SK-N-SH treated with all-trans-retinoic acid at 6 μM for 48 hours (cell line): ENCODE measurements at regions not wholly inside any gene's neighbourhood (a gene's known extent, or its start where the extent isn't known, plus 50 kb on each side); places are given as distances from the start of the nearest gene placed in this dataset.
"Not testable (repeated sequence)": the region's sequence is repeated elsewhere in the genome, so short reads cannot be mapped to it uniquely, and the experiment has no call there.

ENCODE experiments used
- ATAC-seq: fragments of 200-7000 bp; cut with Tn5 transposase; 3 replicates; pipeline ENCODE4 v1.9.1; 2020; ENCODE audit warnings: mild to moderate bottlenecking, moderate library complexity
- ARNTL ChIP-seq: fragments of 450-650 bp; formaldehyde crosslinking; IDR thresholded peaks from 2 replicates; pipeline ENCODE4 v1.5.0; 2020; ENCODE audit warnings: low read depth, mild to moderate bottlenecking, moderate library complexity, borderline replicate concordance
- BACH2 ChIP-seq: fragments of 250-450 bp; sonication (Bioruptor Pico); IDR thresholded peaks from 2 replicates; pipeline ENCODE4 v1.9.0; 2021; ENCODE audit warnings: mild to moderate bottlenecking, borderline replicate concordance
- ESRRG ChIP-seq: fragments of 250-450 bp; sonication (Bioruptor Pico); IDR thresholded peaks from 2 replicates; pipeline ENCODE4 v1.6.1; 2021; ENCODE audit warnings: mild to moderate bottlenecking
- GLIS3 ChIP-seq: fragments of 250-450 bp; sonication (Bioruptor Pico); IDR thresholded peaks from 2 replicates; pipeline ENCODE4 v1.5.0; 2020; ENCODE audit warnings: mild to moderate bottlenecking, moderate library complexity
- ISL1 ChIP-seq: fragments of 250-450 bp; sonication (Bioruptor Pico); IDR thresholded peaks from 2 replicates; pipeline ENCODE4 v2.1.2; 2022; ENCODE audit warnings: mild to moderate bottlenecking, moderate library complexity
- PPARA ChIP-seq: fragments of 250-450 bp; sonication (Bioruptor Pico); IDR thresholded peaks from 2 replicates; pipeline ENCODE4 v1.5.0; 2020; ENCODE audit warnings: mild to moderate bottlenecking, borderline replicate concordance
- RARB ChIP-seq: fragments of 250-450 bp; sonication (Bioruptor Pico); IDR thresholded peaks from 2 replicates; pipeline ENCODE4 v1.8.0; 2021; ENCODE audit warnings: mild to moderate bottlenecking, moderate library complexity
- SNAI2 ChIP-seq: fragments of 250-450 bp; sonication (Bioruptor Pico); IDR thresholded peaks from 2 replicates; pipeline ENCODE4 v1.5.0; 2020; ENCODE audit warnings: mild to moderate bottlenecking, moderate library complexity
- TCF4 ChIP-seq: fragments of 250-450 bp; sonication (Bioruptor Pico); IDR thresholded peaks from 2 replicates; pipeline ENCODE4 v1.8.0; 2021; ENCODE audit warnings: mild to moderate bottlenecking, moderate library complexity, borderline replicate concordance
- TOX ChIP-seq: fragments of 250-450 bp; sonication (Bioruptor Pico); IDR thresholded peaks from 2 replicates; pipeline ENCODE4 v1.8.0; 2021; ENCODE audit warnings: mild to moderate bottlenecking, moderate library complexity, borderline replicate concordance
- ZC3H10 ChIP-seq: fragments of 250-450 bp; sonication (Bioruptor Pico); IDR thresholded peaks from 2 replicates; pipeline ENCODE4 v1.5.1; 2021; ENCODE audit warnings: mild to moderate bottlenecking, moderate library complexity
- ZFP30 ChIP-seq: fragments of 450-650 bp; formaldehyde crosslinking; IDR thresholded peaks from 2 replicates; pipeline ENCODE4 v1.5.0; 2022; ENCODE audit warnings: mild to moderate bottlenecking, moderate library complexity
- ZNF565 ChIP-seq: fragments of 450-650 bp; formaldehyde crosslinking; conservative IDR thresholded peaks from 2 replicates; pipeline ENCODE4 v1.5.0; 2020; ENCODE audit warnings: low read depth, mild to moderate bottlenecking, moderate library complexity
- ZNF70 ChIP-seq: fragments of 450-650 bp; formaldehyde crosslinking; IDR thresholded peaks from 2 replicates; pipeline ENCODE4 v1.5.0; 2020; ENCODE audit warnings: mild to moderate bottlenecking, moderate library complexity
- ZNF8 ChIP-seq: fragments of 450-650 bp; formaldehyde crosslinking; IDR thresholded peaks from 2 replicates; pipeline ENCODE4 v1.5.0; 2020; ENCODE audit warnings: mild to moderate bottlenecking, moderate library complexity
- TF ChIP-seq, protein P1 (sequence below): fragments of 250-450 bp; sonication (Bioruptor Pico); IDR thresholded peaks from 2 replicates; pipeline ENCODE4 v1.8.0; 2021; ENCODE audit warnings: low read depth, mild to moderate bottlenecking, moderate library complexity, borderline replicate concordance
- TF ChIP-seq, protein P2 (sequence below): fragments of 250-450 bp; sonication (Bioruptor Pico); IDR thresholded peaks from 2 replicates; pipeline ENCODE4 v1.5.1; 2020; ENCODE audit warnings: low read depth, mild to moderate bottlenecking, moderate library complexity
- TF ChIP-seq, protein P3 (sequence below): fragments of 250-450 bp; sonication (Bioruptor Pico); IDR thresholded peaks from 2 replicates; pipeline ENCODE4 v1.5.0; 2020; ENCODE audit warnings: mild to moderate bottlenecking, moderate library complexity
- TF ChIP-seq, protein P4 (sequence below): fragments of 250-450 bp; sonication (Bioruptor Pico); IDR thresholded peaks from 2 replicates; pipeline ENCODE4 v1.5.1; 2021; ENCODE audit warnings: mild to moderate bottlenecking, moderate library complexity
- TF ChIP-seq, protein P5 (sequence below): fragments of 250-450 bp; sonication (Bioruptor Pico); IDR thresholded peaks from 2 replicates; pipeline ENCODE4 v1.8.0; 2020; ENCODE audit warnings: mild to moderate bottlenecking, moderate library complexity, borderline replicate concordance

DNA sequence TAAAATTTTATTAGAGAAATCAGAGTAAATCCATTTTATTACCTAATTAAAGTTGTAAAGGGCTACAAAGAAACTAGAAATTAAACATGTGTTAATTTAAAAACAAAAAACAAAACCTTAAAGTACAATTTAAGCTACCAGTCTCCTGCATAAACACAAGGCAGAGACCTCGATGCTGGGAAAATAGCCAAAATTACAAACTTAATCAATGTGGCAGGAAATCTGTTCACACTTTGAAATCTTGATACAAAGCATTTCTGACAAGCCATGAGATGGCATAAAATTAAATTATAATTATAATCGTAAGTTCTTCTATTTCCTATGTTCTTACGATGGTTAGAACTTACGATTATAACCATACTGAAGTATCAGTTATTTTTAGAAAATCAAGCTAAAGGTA lies 158.0 kb upstream of the FREM1 start:
- no peak for ATAC-seq
- no peak for TF ChIP-seq PPARA (CRISPR knock-in tag)
- no peak for TF ChIP-seq ARNTL
- no peak for TF ChIP-seq ZNF565 (CRISPR knock-in tag)
- no peak for TF ChIP-seq ISL1 (CRISPR knock-in tag)
- TF ChIP-seq ZNF8 (CRISPR knock-in tag): no peak
- TF ChIP-seq ZNF70: no peak
- TF ChIP-seq, protein P1, sequence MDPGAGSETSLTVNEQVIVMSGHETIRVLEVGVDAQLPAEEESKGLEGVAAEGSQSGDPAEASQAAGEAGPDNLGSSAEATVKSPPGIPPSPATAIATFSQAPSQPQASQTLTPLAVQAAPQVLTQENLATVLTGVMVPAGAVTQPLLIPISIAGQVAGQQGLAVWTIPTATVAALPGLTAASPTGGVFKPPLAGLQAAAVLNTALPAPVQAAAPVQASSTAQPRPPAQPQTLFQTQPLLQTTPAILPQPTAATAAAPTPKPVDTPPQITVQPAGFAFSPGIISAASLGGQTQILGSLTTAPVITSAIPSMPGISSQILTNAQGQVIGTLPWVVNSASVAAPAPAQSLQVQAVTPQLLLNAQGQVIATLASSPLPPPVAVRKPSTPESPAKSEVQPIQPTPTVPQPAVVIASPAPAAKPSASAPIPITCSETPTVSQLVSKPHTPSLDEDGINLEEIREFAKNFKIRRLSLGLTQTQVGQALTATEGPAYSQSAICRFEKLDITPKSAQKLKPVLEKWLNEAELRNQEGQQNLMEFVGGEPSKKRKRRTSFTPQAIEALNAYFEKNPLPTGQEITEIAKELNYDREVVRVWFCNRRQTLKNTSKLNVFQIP (CRISPR knock-in tag): no peak
- TF ChIP-seq TCF4 (CRISPR knock-in tag): no peak
- TF ChIP-seq, protein P2, sequence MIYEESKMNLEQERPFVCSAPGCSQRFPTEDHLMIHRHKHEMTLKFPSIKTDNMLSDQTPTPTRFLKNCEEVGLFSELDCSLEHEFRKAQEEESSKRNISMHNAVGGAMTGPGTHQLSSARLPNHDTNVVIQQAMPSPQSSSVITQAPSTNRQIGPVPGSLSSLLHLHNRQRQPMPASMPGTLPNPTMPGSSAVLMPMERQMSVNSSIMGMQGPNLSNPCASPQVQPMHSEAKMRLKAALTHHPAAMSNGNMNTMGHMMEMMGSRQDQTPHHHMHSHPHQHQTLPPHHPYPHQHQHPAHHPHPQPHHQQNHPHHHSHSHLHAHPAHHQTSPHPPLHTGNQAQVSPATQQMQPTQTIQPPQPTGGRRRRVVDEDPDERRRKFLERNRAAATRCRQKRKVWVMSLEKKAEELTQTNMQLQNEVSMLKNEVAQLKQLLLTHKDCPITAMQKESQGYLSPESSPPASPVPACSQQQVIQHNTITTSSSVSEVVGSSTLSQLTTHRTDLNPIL (CRISPR knock-in tag): no peak

DNA sequence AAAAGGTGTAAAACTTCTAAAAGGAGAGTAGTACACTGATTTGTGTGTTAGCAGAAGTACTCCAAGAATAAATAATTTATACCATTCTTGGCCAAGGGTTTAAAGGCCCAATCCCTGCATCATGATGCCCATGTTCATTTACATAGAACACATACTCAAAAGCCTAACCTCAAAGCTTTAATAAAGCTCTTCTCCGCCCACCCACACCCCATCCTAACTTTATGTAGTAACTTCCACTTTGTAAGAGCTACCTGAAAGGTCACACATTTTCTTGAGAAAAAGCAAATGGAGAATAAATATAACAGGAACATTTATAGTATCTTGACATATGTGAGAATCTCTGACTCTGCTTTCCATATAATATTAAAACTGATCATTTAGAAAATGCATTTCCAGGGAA lies 148.8 kb upstream of the FREM1 start:
- ATAC-seq: no peak
- TF ChIP-seq, protein P3, sequence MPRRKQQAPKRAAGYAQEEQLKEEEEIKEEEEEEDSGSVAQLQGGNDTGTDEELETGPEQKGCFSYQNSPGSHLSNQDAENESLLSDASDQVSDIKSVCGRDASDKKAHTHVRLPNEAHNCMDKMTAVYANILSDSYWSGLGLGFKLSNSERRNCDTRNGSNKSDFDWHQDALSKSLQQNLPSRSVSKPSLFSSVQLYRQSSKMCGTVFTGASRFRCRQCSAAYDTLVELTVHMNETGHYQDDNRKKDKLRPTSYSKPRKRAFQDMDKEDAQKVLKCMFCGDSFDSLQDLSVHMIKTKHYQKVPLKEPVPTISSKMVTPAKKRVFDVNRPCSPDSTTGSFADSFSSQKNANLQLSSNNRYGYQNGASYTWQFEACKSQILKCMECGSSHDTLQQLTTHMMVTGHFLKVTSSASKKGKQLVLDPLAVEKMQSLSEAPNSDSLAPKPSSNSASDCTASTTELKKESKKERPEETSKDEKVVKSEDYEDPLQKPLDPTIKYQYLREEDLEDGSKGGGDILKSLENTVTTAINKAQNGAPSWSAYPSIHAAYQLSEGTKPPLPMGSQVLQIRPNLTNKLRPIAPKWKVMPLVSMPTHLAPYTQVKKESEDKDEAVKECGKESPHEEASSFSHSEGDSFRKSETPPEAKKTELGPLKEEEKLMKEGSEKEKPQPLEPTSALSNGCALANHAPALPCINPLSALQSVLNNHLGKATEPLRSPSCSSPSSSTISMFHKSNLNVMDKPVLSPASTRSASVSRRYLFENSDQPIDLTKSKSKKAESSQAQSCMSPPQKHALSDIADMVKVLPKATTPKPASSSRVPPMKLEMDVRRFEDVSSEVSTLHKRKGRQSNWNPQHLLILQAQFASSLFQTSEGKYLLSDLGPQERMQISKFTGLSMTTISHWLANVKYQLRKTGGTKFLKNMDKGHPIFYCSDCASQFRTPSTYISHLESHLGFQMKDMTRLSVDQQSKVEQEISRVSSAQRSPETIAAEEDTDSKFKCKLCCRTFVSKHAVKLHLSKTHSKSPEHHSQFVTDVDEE (CRISPR knock-in tag): no peak
- TF ChIP-seq ZC3H10 (CRISPR knock-in tag): no peak
- TF ChIP-seq ZNF8 (CRISPR knock-in tag): no peak
- no peak for TF ChIP-seq GLIS3 (CRISPR knock-in tag)
- TF ChIP-seq, protein P4, sequence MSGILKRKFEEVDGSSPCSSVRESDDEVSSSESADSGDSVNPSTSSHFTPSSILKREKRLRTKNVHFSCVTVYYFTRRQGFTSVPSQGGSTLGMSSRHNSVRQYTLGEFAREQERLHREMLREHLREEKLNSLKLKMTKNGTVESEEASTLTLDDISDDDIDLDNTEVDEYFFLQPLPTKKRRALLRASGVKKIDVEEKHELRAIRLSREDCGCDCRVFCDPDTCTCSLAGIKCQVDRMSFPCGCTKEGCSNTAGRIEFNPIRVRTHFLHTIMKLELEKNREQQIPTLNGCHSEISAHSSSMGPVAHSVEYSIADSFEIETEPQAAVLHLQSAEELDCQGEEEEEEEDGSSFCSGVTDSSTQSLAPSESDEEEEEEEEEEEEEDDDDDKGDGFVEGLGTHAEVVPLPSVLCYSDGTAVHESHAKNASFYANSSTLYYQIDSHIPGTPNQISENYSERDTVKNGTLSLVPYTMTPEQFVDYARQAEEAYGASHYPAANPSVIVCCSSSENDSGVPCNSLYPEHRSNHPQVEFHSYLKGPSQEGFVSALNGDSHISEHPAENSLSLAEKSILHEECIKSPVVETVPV (CRISPR knock-in tag): no peak
- TF ChIP-seq BACH2 (CRISPR knock-in tag): no peak
- TF ChIP-seq TOX (CRISPR knock-in tag): no peak
- TF ChIP-seq, protein P5, sequence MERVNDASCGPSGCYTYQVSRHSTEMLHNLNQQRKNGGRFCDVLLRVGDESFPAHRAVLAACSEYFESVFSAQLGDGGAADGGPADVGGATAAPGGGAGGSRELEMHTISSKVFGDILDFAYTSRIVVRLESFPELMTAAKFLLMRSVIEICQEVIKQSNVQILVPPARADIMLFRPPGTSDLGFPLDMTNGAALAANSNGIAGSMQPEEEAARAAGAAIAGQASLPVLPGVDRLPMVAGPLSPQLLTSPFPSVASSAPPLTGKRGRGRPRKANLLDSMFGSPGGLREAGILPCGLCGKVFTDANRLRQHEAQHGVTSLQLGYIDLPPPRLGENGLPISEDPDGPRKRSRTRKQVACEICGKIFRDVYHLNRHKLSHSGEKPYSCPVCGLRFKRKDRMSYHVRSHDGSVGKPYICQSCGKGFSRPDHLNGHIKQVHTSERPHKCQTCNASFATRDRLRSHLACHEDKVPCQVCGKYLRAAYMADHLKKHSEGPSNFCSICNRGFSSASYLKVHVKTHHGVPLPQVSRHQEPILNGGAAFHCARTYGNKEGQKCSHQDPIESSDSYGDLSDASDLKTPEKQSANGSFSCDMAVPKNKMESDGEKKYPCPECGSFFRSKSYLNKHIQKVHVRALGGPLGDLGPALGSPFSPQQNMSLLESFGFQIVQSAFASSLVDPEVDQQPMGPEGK (CRISPR knock-in tag): no peak
- TF ChIP-seq RARB (CRISPR knock-in tag): no peak
- TF ChIP-seq ARNTL: no peak
- no peak for TF ChIP-seq ZNF70
- no peak for TF ChIP-seq ESRRG (CRISPR knock-in tag)
- no peak for TF ChIP-seq PPARA (CRISPR knock-in tag)
- TF ChIP-seq, protein P1 (CRISPR knock-in tag): no peak
- no peak for TF ChIP-seq TCF4 (CRISPR knock-in tag)
- no peak for TF ChIP-seq SNAI2 (CRISPR knock-in tag)
- TF ChIP-seq, all 23 proteins: peak for 0

DNA sequence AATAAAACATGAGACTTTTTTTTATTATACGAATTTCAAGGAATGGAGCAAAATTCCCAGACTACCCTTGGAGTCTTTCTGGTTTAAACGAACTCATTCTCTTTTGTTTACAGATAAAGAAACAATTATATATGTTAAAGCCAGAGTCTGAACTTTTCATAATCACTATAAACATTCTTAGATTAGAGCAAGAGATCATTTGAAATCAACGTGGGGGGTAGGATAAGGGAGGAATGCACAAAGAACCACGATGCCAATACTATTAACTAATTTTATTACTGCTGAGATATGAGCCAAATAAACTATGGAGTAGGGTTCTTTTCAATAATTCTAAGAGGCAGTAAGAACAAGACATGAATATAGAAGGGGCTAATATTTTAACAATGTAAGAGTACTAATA lies 148.0 kb upstream of the FREM1 start:
- no peak for ATAC-seq
- no peak for TF ChIP-seq SNAI2 (CRISPR knock-in tag)
- TF ChIP-seq, protein P1 (CRISPR knock-in tag): no peak
- no peak for TF ChIP-seq ZNF565 (CRISPR knock-in tag)
- no peak for TF ChIP-seq ZFP30
- no peak for TF ChIP-seq GLIS3 (CRISPR knock-in tag)
- TF ChIP-seq, protein P4 (CRISPR knock-in tag): no peak
- TF ChIP-seq, protein P2 (CRISPR knock-in tag): no peak

DNA sequence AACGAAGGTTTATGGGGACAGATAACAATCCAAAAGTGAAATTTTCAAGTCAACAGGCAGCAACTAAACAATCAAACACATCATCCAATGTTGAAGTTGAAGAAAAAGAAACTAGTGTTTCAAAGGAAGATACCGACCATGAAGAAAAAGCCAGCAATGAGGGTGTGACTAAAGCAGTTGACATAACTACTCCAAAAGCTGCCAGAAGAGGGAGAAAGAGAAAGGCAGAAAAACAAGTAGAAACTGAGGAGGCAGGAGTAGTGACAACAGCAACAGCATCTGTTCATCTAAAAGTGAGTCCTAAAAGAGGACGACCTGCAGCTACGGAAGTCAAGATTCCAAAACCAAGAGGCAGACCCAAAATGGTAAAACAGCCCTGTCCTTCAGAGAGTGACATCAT lies 145.1 kb upstream of the FREM1 start:
- not testable (repeated sequence) for ATAC-seq
